H1 (cell line): ENCODE measurements at regions not wholly inside any gene's neighbourhood (a gene's known extent, or its start where the extent isn't known, plus 50 kb on each side); places are given as distances from the start of the nearest gene placed in this dataset.

Source experiments
- CTCF ChIA-PET: fragments of 300-600 bp; sonication (Branson Sonifier 250); formaldehyde crosslinking; loops from one replicate; lab custom pipeline; 2021; ENCODE audit not compliant: partially characterized antibody; lab: Charles Lee
- POLR2A ChIA-PET: fragments of 300-600 bp; sonication (Branson Sonifier 250); formaldehyde crosslinking; loops from one replicate; lab custom pipeline; 2021; ENCODE audit warnings: inconsistent platforms; ENCODE audit not compliant: partially characterized antibody; lab: Charles Lee
- DNase-seq, 2 experiments: peaks; one replicate each; pipeline versions ENCODE4 v3.0.0 to v3.0.0-alpha.2; 2010 to 2022; ENCODE audit warnings: low spot score in 2 of 2, low read depth in 1 of 2, mixed read lengths in 1 of 2
- FAIRE-seq: peaks from 2 replicates; lab custom pipeline; 2011; peaks lifted over from hg19 to GRCh38; lab: Jason Lieb, UNC
- H2AFZ ChIP-seq: 2 replicates; pipeline ENCODE4 v1.8.1; 2012; ENCODE audit warnings: low read length, inconsistent platforms
- H2AK5ac ChIP-seq: 2 replicates; pipeline ENCODE4 v1.6.1; 2013; ENCODE audit warnings: low read depth, low read length
- H2BK120ac ChIP-seq: replicated peaks from 2 replicates; pipeline ENCODE3; 2013; ENCODE audit warnings: low read depth, low read length, inconsistent platforms
- H2BK12ac ChIP-seq: 2 replicates; pipeline ENCODE4 v1.6.1; 2013; ENCODE audit warnings: low read depth, low read length
- H2BK15ac ChIP-seq: 2 replicates; pipeline ENCODE4 v1.6.1; 2013; ENCODE audit warnings: low read length
- H2BK20ac ChIP-seq: 2 replicates; pipeline ENCODE4 v1.6.1; 2013; ENCODE audit warnings: low read length
- H2BK5ac ChIP-seq: 2 replicates; pipeline ENCODE4 v1.6.1; 2013; ENCODE audit warnings: low read depth, low read length
- H3K14ac ChIP-seq: 2 replicates; pipeline ENCODE4 v1.6.1; 2013; ENCODE audit warnings: inconsistent platforms; ENCODE audit not compliant: insufficient read length
- H3K18ac ChIP-seq: 2 replicates; pipeline ENCODE4 v1.6.1; 2013; ENCODE audit warnings: low read length; ENCODE audit errors: extremely low read depth
- H3K23ac ChIP-seq: 2 replicates; pipeline ENCODE4 v1.6.1; 2013; ENCODE audit warnings: inconsistent platforms; ENCODE audit not compliant: insufficient read length
- H3K23me2 ChIP-seq: 2 replicates; pipeline ENCODE4 v1.6.1; 2013; ENCODE audit warnings: low read depth, low read length
- H3K27ac ChIP-seq: 2 replicates; pipeline ENCODE4 v1.6.1; 2011; ENCODE audit warnings: low read depth, low read length, inconsistent platforms
- H3K27me3 ChIP-seq, 4 experiments: replicated peaks in 1 of 4; 1 replicate in 1 of 4; 2 replicates in 3 of 4; pipeline versions ENCODE4 v1.6.1 to v1.8.1; 2011 to 2013; ENCODE audit warnings: low read length in 3 of 4, mild to moderate bottlenecking in 3 of 4, inconsistent platforms in 2 of 4, mixed read lengths in 2 of 4, moderate library complexity in 1 of 4; ENCODE audit not compliant: control insufficient read depth in 3 of 4, insufficient read depth in 3 of 4; ENCODE audit errors: extremely low read depth in 1 of 4
- H3K36me3 ChIP-seq, 4 experiments: 2 replicates each; pipeline versions ENCODE4 v1.6.1 to v1.8.1; 2011 to 2013; ENCODE audit warnings: mild to moderate bottlenecking in 4 of 4, low read length in 3 of 4, moderate library complexity in 2 of 4, control low read depth in 1 of 4, inconsistent platforms in 1 of 4; ENCODE audit not compliant: insufficient read depth in 4 of 4, control insufficient read depth in 2 of 4
- H3K4ac ChIP-seq: replicated peaks from 2 replicates; pipeline ENCODE3; 2013; ENCODE audit warnings: low read length, low read depth, mixed read lengths, inconsistent platforms; ENCODE audit not compliant: insufficient read length
- H3K4me1 ChIP-seq, 4 experiments: replicated peaks in 1 of 4; 1 replicate in 1 of 4; 2 replicates in 3 of 4; pipeline versions ENCODE4 v1.6.1 to v1.8.1; 2011 to 2013; ENCODE audit warnings: low read length in 3 of 4, inconsistent platforms in 2 of 4, mixed read lengths in 1 of 4; ENCODE audit not compliant: insufficient read depth in 4 of 4, control insufficient read depth in 3 of 4
- H3K4me2 ChIP-seq, 2 experiments: 2 replicates each; pipeline versions ENCODE4 v1.6.1 to v1.8.1; 2011 to 2013; ENCODE audit warnings: low read depth in 2 of 2, low read length in 2 of 2, control low read depth in 1 of 2, inconsistent platforms in 1 of 2, mild to moderate bottlenecking in 1 of 2; ENCODE audit not compliant: insufficient read depth in 1 of 2
- H3K4me3 ChIP-seq, 4 experiments: fragments of 200-600, 300-600 bp in 1 of 4; sonication (generic), shearing (Covaris generic), sonication (Bioruptor Twin) in 1 of 4; 2 replicates each; pipeline versions ENCODE4 v1.5.1 to v1.8.1; 2011 to 2016; ENCODE audit warnings: low read length in 4 of 4, low read depth in 3 of 4, control low read depth in 2 of 4, inconsistent platforms in 2 of 4, mild to moderate bottlenecking in 2 of 4, mixed read lengths in 1 of 4, moderate library complexity in 1 of 4; ENCODE audit not compliant: insufficient read depth in 2 of 4; ENCODE audit errors: extremely low read depth in 1 of 4
- H3K56ac ChIP-seq: replicated peaks from 2 replicates; pipeline ENCODE3; 2013; ENCODE audit warnings: low read depth, mild to moderate bottlenecking, mixed read lengths, low read length, inconsistent platforms; ENCODE audit not compliant: insufficient read length
- H3K79me1 ChIP-seq: 2 replicates; pipeline ENCODE4 v1.6.1; 2013; ENCODE audit warnings: low read depth, low read length, control low read depth
- H3K79me2 ChIP-seq, 2 experiments: 2 replicates each; pipeline versions ENCODE4 v1.6.1 to v1.8.1; 2012 to 2013; ENCODE audit warnings: low read length in 2 of 2, mild to moderate bottlenecking in 2 of 2, inconsistent platforms in 1 of 2; ENCODE audit not compliant: insufficient read depth in 2 of 2, control insufficient read depth in 1 of 2
- H3K9ac ChIP-seq, 4 experiments: replicated peaks in 1 of 4; 1 replicate in 1 of 4; 2 replicates in 3 of 4; pipeline versions ENCODE4 v1.6.1 to v1.8.1; 2011 to 2013; ENCODE audit warnings: low read depth in 3 of 4, low read length in 3 of 4, control low read depth in 2 of 4, mild to moderate bottlenecking in 2 of 4, moderate library complexity in 2 of 4, inconsistent platforms in 1 of 4; ENCODE audit errors: extremely low read depth in 1 of 4
- H3K9me3 ChIP-seq, 2 experiments: 2 replicates each; pipeline versions ENCODE4 v1.6.1 to v1.8.1; 2012 to 2013; ENCODE audit warnings: mild to moderate bottlenecking in 2 of 2, moderate library complexity in 2 of 2, control low read depth in 1 of 2, inconsistent platforms in 1 of 2, low read depth in 1 of 2, low read length in 1 of 2, mixed read lengths in 1 of 2; ENCODE audit not compliant: insufficient read depth in 2 of 2
- H4K20me1 ChIP-seq, 2 experiments: replicated peaks in 1 of 2; 2 replicates each; pipeline versions ENCODE3 to v1.8.1; 2011 to 2013; ENCODE audit warnings: inconsistent platforms in 2 of 2, low read length in 2 of 2, mild to moderate bottlenecking in 1 of 2; ENCODE audit not compliant: insufficient read depth in 2 of 2, control insufficient read depth in 1 of 2
- H4K5ac ChIP-seq: 2 replicates; pipeline ENCODE4 v1.6.1; 2013; ENCODE audit warnings: low read length, low read depth, mixed read lengths, inconsistent platforms; ENCODE audit not compliant: insufficient read length
- H4K8ac ChIP-seq: 2 replicates; pipeline ENCODE4 v1.8.0; 2013; ENCODE audit warnings: mild to moderate bottlenecking, moderate library complexity, low read length, inconsistent platforms; ENCODE audit not compliant: insufficient read depth; ENCODE audit errors: extremely low read depth
- H4K91ac ChIP-seq: replicated peaks from 2 replicates; pipeline ENCODE3; 2013; ENCODE audit warnings: low read length, mixed read lengths, inconsistent platforms; ENCODE audit not compliant: insufficient read length
- TEAD4 ChIP-seq: IDR thresholded peaks from 2 replicates; pipeline ENCODE4 v1.6.1; 2012; ENCODE audit warnings: low read depth, low read length, inconsistent platforms, mixed read lengths
- WGBS, 2 experiments: shearing (Covaris generic) in 1 of 2; methylation state at CpG; one replicate each; pipeline versions ENCODE4 v1.1.6 to v1.1.7; 2013 to 2015; ENCODE audit warnings: low lambda C conversion rate in 2 of 2, mixed read lengths in 2 of 2, inconsistent platforms in 1 of 2, low coverage in 1 of 2, missing lambda C conversion rate in 1 of 2; ENCODE audit not compliant: insufficient replicate concordance in 2 of 2, insufficient coverage in 1 of 2, insufficient read length in 1 of 2; ENCODE audit errors: extremely low coverage in 1 of 2, missing lambda C conversion rate in 1 of 2; 5-methylcytosine and 5-hydroxymethylcytosine counted together

- no peak overlapping the region for H2AK5ac ChIP-seq
- no peaks in the 10 kb centered on the region for H3K23me2 ChIP-seq
- H3K79me2 ChIP-seq: no peaks in the 10 kb centered on the region
- H4K91ac ChIP-seq: no peak overlapping the region
- H2BK5ac ChIP-seq: no peak overlapping the region
- ChIA-PET CTCF (interaction anchor here (1.3 to 1.5 kb wide), 2 partner anchors 25 to 61 kb away, joined by 3 to 6 read pairs; no protein-coding TSS in a partner anchor), POLR2A (no interaction called here)
- no peak overlapping the region for H4K5ac ChIP-seq
- H3K56ac ChIP-seq: no peak overlapping the region
- no peak overlapping the region for H2BK120ac ChIP-seq
- peaks cover 0 to 2% (median 0%) of the 10 kb centered on the region in 4 experiments; a peak in 1 of 7 replicates for H3K4me1 ChIP-seq
- H3K4ac ChIP-seq: no peak overlapping the region
- no peak overlapping the region for H3K4me2 ChIP-seq
- no peak overlapping the region for H2BK12ac ChIP-seq
- H3K9me3 ChIP-seq: peaks cover 0 to 2% of the 10 kb centered on the region in 2 experiments; a peak in 1 of 4 replicates
- no peaks in the 10 kb centered on the region for H4K20me1 ChIP-seq
- no peak overlapping the region for H3K18ac ChIP-seq
- H4K8ac ChIP-seq: no peak overlapping the region
- H3K79me1 ChIP-seq: no peaks in the 10 kb centered on the region
- no peak for TF ChIP-seq TEAD4
- H2AFZ ChIP-seq: no peak overlapping the region
- no peaks in the 10 kb centered on the region for H3K36me3 ChIP-seq
- FAIRE-seq (no peak), DNase-seq (no peak)
- H3K27me3 ChIP-seq: no peaks in the 10 kb centered on the region
- H3K14ac ChIP-seq: no peak overlapping the region
- no peak overlapping the region for H3K9ac ChIP-seq
- H3K4me3 ChIP-seq: no peak overlapping the region
- 95% methylated on average over 7 of the region's 7 CpGs; no CpG with 5 or more reads in 1 of the 2 experiments for WGBS, 2 experiments
- no peak overlapping the region for H2BK15ac ChIP-seq
- H3K27ac ChIP-seq: no peak overlapping the region
- H3K23ac ChIP-seq: no peak overlapping the region
- H2BK20ac ChIP-seq: no peak overlapping the region
Observed at GRCh38 chr4:151862766-151863165, 102.0 kb upstream of the GATB start.
